ENCODE measurements at regions not wholly inside any gene's neighbourhood (a gene's known extent, or its start where the extent isn't known, plus 50 kb on each side); places are given as distances from the start of the nearest gene placed in this dataset.

- H3K27ac ChIP-seq: no peak overlapping the region
- no peaks in the 10 kb centered on the region for H3K79me2 ChIP-seq
- no peaks in the 10 kb centered on the region for H3K9me3 ChIP-seq (ENCODE audit: control insufficient read depth, low read length)
- no peaks in the 10 kb centered on the region for H3K36me3 ChIP-seq (ENCODE audit: control insufficient read depth, insufficient read depth, low read length)
- no peak overlapping the region for H2AFZ ChIP-seq
- H3K4me2 ChIP-seq (ENCODE audit: low read length): no peak overlapping the region
- no peaks in the 10 kb centered on the region for H3K4me1 ChIP-seq
- no peak overlapping the region for H3K4me3 ChIP-seq (ENCODE audit: low read depth, low read length)
- no peaks in the 10 kb centered on the region for H3K27me3 ChIP-seq (ENCODE audit: control insufficient read depth, insufficient read depth, low read length)
- no peak for TF ChIP-seq CTCF (IDR thresholded peaks at IDR 0.05)
- H3K9ac ChIP-seq: no peak overlapping the region
These were observed 56.0 kb downstream of the BOD1L2 start for GRCh38 chr18:57202881-57203280.

DNA sequence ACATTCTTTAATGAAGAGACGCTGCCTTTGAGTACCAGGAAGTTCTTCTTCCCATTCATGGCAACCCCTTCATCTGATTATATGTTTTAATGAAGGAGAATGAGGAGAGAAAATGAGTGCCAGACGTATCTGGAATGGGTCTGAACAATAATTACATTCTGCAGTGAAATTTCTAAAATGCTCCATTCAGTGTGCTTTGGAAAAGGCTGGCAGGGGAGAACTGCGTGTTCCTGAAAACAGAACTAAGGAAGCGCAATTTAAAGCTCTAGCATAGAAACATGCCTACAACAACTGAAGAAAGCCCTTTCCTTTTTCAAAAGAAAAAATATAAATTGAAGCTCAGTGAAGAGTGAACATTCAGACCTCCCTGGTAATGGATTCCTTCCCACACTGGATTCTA lies 58.8 kb downstream of the BOD1L2 start:
- no peaks in the 10 kb centered on the region for H3K9me3 ChIP-seq (ENCODE audit: control insufficient read depth, low read length)

DNA sequence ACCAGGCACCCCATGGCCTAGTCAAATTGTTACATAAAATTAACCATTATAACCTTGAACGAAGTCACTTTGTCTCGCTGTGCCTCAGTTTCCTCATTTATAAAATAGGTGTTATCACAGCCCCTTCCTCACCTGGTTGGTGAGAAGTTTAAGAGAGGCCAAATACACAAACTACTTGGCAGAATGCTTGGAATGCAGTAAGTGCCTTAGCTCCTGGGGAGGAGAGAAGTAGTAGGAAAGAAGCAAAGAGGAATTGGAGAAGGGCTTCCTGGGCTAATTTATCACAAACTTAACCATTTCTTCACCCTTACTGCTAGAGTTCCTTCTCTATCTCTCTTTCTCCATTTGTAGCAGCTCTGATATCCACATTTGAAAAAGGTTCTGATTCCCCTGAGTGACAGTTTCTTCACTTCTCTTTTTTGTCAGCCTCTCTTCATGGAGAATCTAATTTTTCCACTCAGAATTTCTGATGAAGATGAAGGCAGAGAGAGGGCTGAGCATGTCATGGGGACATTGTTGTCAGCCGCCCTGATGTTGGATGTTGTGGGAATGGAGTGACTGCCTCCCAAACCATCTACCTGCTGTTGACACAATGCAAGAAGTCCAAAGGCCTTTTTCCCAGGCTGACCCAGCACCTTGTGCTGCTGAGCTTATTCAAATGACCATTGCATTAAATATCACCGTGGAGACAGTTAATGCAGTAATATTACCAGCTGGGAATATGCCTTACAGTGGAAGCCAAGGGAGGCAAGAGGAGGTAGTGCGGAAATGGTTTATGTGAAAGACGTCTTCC lies 60.4 kb downstream of the BOD1L2 start:
- no peaks in the 10 kb centered on the region for H3K9me3 ChIP-seq (ENCODE audit: control insufficient read depth, low read length)
- no peaks in the 10 kb centered on the region for H3K79me2 ChIP-seq
- H3K9ac ChIP-seq: no peak overlapping the region
- H2AFZ ChIP-seq: no peak overlapping the region
- no peaks in the 10 kb centered on the region for H3K4me1 ChIP-seq
- H3K4me3 ChIP-seq (ENCODE audit: low read depth, low read length): no peak overlapping the region
- H3K27ac ChIP-seq: no peak overlapping the region
- no peak overlapping the region for H3K4me2 ChIP-seq (ENCODE audit: low read length)
- no peak for TF ChIP-seq CTCF (IDR thresholded peaks at IDR 0.05)
- peaks cover 5% of the 10 kb centered on the region for H3K27me3 ChIP-seq (ENCODE audit: control insufficient read depth, insufficient read depth, low read length)
- no peaks in the 10 kb centered on the region for H3K36me3 ChIP-seq (ENCODE audit: control insufficient read depth, insufficient read depth, low read length)

More for the DNA sequence above, 58.8 kb downstream of the BOD1L2 start:
- Histone ChIP-seq H3K9ac (no peak overlapping the region), H3K27me3 (ENCODE audit: control insufficient read depth, insufficient read depth, low read length) (peaks cover 5% of the 10 kb centered on the region), H3K4me3 (ENCODE audit: low read depth, low read length) (no peak overlapping the region), H3K4me2 (ENCODE audit: low read length) (no peak overlapping the region), H2AFZ (no peak overlapping the region), H3K36me3 (ENCODE audit: control insufficient read depth, insufficient read depth, low read length) (no peaks in the 10 kb centered on the region), H3K4me1 (no peaks in the 10 kb centered on the region), H3K79me2 (no peaks in the 10 kb centered on the region), H3K27ac (no peak overlapping the region)
- TF ChIP-seq CTCF (IDR thresholded peaks at IDR 0.05): no peak

DNA sequence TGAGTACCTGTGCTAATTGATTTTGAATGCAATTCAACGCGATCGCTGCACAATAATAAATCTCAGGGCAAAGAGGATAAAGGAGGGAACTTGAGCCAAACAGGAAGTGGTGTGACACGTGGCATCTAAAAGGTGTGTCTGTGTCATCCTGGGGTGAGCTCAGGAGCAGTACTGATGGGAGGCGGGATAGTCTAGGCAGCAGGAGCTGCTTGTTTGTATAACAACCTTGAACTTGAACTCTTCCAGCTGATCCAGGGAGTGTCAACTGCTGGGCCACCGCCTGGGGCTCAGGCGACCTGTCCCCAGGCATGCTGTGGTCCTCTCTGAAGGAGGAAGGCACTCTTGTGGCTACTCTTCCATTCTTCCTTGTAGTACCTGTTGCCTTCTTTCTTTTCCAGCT lies 61.2 kb downstream of the BOD1L2 start:
- no peak for TF ChIP-seq CTCF (IDR thresholded peaks at IDR 0.05)
- Histone ChIP-seq H3K9ac (no peak overlapping the region), H3K4me2 (ENCODE audit: low read length) (no peak overlapping the region), H3K27ac (no peak overlapping the region), H3K79me2 (no peaks in the 10 kb centered on the region), H3K9me3 (ENCODE audit: control insufficient read depth, low read length) (no peaks in the 10 kb centered on the region), H2AFZ (no peak overlapping the region), H3K36me3 (ENCODE audit: control insufficient read depth, insufficient read depth, low read length) (no peaks in the 10 kb centered on the region), H3K4me3 (ENCODE audit: low read depth, low read length) (no peak overlapping the region), H3K4me1 (no peaks in the 10 kb centered on the region), H3K27me3 (ENCODE audit: control insufficient read depth, insufficient read depth, low read length) (peaks cover 5% of the 10 kb centered on the region)

GRCh38 chr18:57209713-57210106 lies 62.8 kb downstream of the BOD1L2 start:
- no peak overlapping the region for H2AFZ ChIP-seq
- no peaks in the 10 kb centered on the region for H3K36me3 ChIP-seq (ENCODE audit: control insufficient read depth, insufficient read depth, low read length)
- no peak overlapping the region for H3K27ac ChIP-seq
- H3K27me3 ChIP-seq (ENCODE audit: control insufficient read depth, insufficient read depth, low read length): peaks cover 5% of the 10 kb centered on the region
- H3K79me2 ChIP-seq: no peaks in the 10 kb centered on the region
- H3K9ac ChIP-seq: no peak overlapping the region
- no peaks in the 10 kb centered on the region for H3K4me1 ChIP-seq
- H3K4me2 ChIP-seq (ENCODE audit: low read length): no peak overlapping the region
- TF ChIP-seq CTCF (IDR thresholded peaks at IDR 0.05): no peak
- no peaks in the 10 kb centered on the region for H3K9me3 ChIP-seq (ENCODE audit: control insufficient read depth, low read length)
- no peak overlapping the region for H3K4me3 ChIP-seq (ENCODE audit: low read depth, low read length)

All from parathyroid adenoma (tissue), 2 donors.